ENCODE measurements at regions not wholly inside any gene's neighbourhood (a gene's known extent, or its start where the extent isn't known, plus 50 kb on each side); places are given as distances from the start of the nearest gene placed in this dataset.
"Not testable (repeated sequence)": the region's sequence is repeated elsewhere in the genome, so short reads cannot be mapped to it uniquely, and the experiment has no call there.

GRCh38 chr9:38244971-38245370 is 147.5 kb upstream of the ALDH1B1 start:
- no peak for TF ChIP-seq CTCF (IDR thresholded peaks at IDR 0.05; ENCODE audit: insufficient read depth, low read length, poor library complexity, severe bottlenecking)
- Histone ChIP-seq H3K27me3 (ENCODE audit: control insufficient read depth, insufficient read depth, low read length) (no peaks in the 10 kb centered on the region), H3K4me3 (ENCODE audit: low read depth, low read length) (no peak overlapping the region), H3K36me3 (ENCODE audit: control insufficient read depth, insufficient read depth, low read length) (no peaks in the 10 kb centered on the region)
- no peak for DNase-seq (ENCODE audit: low read depth)

- no peak for TF ChIP-seq CTCF (IDR thresholded peaks at IDR 0.05; ENCODE audit: insufficient read depth, low read length, poor library complexity, severe bottlenecking)
- H3K4me3 ChIP-seq (ENCODE audit: low read depth, low read length), result no peak overlapping the region
- H3K36me3 ChIP-seq (ENCODE audit: control insufficient read depth, insufficient read depth, low read length), result no peaks in the 10 kb centered on the region
- DNase-seq (ENCODE audit: low read depth), result no peak
- H3K27me3 ChIP-seq (ENCODE audit: control insufficient read depth, insufficient read depth, low read length), result no peaks in the 10 kb centered on the region
Measured at GRCh38 chr9:38243993-38244392, 148.5 kb upstream of the ALDH1B1 start.

- not testable (repeated sequence) for H3K4me3 ChIP-seq (ENCODE audit: low read depth, low read length); H3K27me3 ChIP-seq (ENCODE audit: control insufficient read depth, insufficient read depth, low read length); DNase-seq (ENCODE audit: low read depth); H3K36me3 ChIP-seq (ENCODE audit: control insufficient read depth, insufficient read depth, low read length)
Measured at GRCh38 chr9:38242151-38242550, 150.4 kb upstream of the ALDH1B1 start.

DNA sequence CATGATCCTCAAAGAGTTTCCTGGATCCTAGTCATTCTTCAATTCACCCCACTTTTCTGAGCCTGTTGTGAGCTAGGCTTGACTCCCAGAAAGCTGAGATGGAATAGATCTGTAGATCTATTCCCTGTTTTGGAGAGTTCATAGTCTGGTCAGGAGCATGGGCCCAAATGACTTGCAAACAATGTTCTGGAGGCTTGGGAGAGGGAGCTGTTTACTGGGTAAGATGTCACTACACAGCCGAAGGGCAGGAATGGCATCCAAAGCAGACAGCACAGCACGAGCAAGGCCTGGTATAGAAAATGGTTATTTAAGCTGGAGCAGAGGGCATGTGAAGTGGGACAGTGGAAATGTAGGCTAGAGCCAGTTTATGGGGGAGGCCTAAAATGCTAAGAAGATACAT is 152.5 kb upstream of the ALDH1B1 start:
- H3K36me3 ChIP-seq (ENCODE audit: control insufficient read depth, insufficient read depth, low read length), result no peaks in the 10 kb centered on the region
- TF ChIP-seq CTCF (IDR thresholded peaks at IDR 0.05; ENCODE audit: insufficient read depth, low read length, poor library complexity, severe bottlenecking), result no peak
- H3K27me3 ChIP-seq (ENCODE audit: control insufficient read depth, insufficient read depth, low read length), result no peaks in the 10 kb centered on the region
- H3K4me3 ChIP-seq (ENCODE audit: low read depth, low read length), result no peak overlapping the region
- no peak for DNase-seq (ENCODE audit: low read depth)

- no peak overlapping the region for H3K4me3 ChIP-seq (ENCODE audit: low read depth, low read length)
Measured at GRCh38 chr9:38235244-38235643, 157.3 kb upstream of the ALDH1B1 start.

DNA sequence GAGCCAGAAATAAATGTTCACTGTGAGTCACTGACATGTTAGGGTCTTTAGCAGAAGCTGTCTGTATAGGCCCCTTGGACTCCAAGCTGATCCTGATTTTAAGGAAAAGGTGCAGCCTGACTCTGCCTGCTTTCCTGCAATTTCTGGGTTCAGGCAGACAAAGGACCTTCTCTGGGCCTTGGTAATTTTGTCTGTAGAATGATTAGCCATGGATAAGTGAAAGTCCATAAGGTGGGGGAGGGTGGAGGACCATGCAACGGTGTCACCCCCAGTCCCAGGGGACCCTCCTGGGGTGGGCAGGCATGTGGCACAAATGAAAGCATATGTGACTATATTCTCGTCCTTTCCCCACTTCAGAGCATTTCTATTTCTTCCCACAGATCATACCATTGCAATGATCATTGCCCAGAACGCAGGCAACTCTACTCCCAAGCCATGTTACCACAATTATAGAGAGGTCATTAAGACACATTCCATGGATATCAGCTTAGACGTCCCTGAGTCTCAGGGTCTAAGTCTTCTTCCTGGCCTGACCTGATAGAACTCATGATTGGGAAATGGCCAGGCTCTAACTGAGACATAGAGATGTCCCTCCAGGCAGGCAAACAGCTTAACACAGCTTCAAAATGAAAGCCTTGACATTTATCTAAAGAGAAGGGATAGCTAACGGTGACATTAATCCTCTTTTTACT is 157.9 kb upstream of the ALDH1B1 start:
- no peaks in the 10 kb centered on the region for H3K36me3 ChIP-seq (ENCODE audit: control insufficient read depth, insufficient read depth, low read length)
- DNase-seq (ENCODE audit: low read depth), result no peak
- no peaks in the 10 kb centered on the region for H3K27me3 ChIP-seq (ENCODE audit: control insufficient read depth, insufficient read depth, low read length)
- no peak for TF ChIP-seq CTCF (IDR thresholded peaks at IDR 0.05; ENCODE audit: insufficient read depth, low read length, poor library complexity, severe bottlenecking)
- H3K4me3 ChIP-seq (ENCODE audit: low read depth, low read length), result no peak overlapping the region

More at GRCh38 chr9:38235244-38235643, 157.3 kb upstream of the ALDH1B1 start:
- TF ChIP-seq CTCF (IDR thresholded peaks at IDR 0.05; ENCODE audit: insufficient read depth, low read length, poor library complexity, severe bottlenecking), result no peak
- DNase-seq (ENCODE audit: low read depth), result no peak
- H3K27me3 ChIP-seq (ENCODE audit: control insufficient read depth, insufficient read depth, low read length), result no peaks in the 10 kb centered on the region
- H3K36me3 ChIP-seq (ENCODE audit: control insufficient read depth, insufficient read depth, low read length), result no peaks in the 10 kb centered on the region
